ENCODE measurements at regions not wholly inside any gene's neighbourhood (a gene's known extent, or its start where the extent isn't known, plus 50 kb on each side); places are given as distances from the start of the nearest gene placed in this dataset.

DNA sequence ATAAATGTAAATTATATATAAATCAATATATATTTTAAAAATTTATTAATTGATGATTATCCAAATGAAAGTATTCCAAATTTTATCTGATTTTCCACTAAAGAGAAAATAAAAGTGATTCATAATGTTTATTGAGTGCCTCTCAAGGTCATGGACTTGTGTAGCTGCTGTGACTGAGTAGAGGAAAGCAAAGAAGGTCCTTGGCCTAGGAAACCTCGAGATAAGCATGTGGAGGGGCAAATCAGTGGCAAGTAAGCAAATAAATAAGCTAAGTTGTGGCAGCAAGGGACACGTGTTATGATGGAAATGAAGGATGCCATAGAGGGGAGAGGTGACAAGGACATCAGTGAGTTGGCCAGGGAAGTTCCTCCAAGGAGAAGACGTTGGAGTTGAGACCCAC, 866.1 kb upstream of the ID2 start:
- Mint-ChIP-seq H3K27ac (no peak overlapping the region), H3K36me3 (ENCODE audit: low read depth) (no peaks in the 10 kb centered on the region), H3K9me3 (no peaks in the 10 kb centered on the region), H3K4me3 (no peak overlapping the region), H3K27me3 (ENCODE audit: low read depth) (peaks cover 5% of the 10 kb centered on the region), H3K4me1 (no peaks in the 10 kb centered on the region)
- no peak for TF ChIP-seq CTCF (IDR thresholded peaks at IDR 0.05; ENCODE audit: unreplicated experiment in 3 of 3)

DNA sequence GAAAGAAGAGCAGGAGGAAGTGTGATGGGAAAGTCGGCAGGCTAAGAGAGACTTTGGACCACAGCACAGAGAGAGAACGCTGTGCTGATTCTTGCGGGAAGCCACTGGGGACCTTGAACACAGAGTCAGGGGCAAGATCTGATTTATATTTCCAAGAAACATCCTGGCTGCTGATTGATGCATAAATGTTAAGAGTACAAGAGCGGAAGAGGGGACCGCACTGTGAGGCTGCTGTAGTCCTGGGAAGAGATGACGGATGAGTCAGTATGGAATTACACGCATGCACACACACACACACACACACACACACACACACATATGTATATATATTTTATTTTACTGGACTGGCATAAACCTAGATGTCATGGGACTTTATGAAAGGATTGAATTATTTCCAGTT, 865.6 kb upstream of the ID2 start:
- TF ChIP-seq CTCF (IDR thresholded peaks at IDR 0.05; ENCODE audit: unreplicated experiment in 3 of 3), result no peak
- Mint-ChIP-seq H3K4me1 (no peaks in the 10 kb centered on the region), H3K27me3 (ENCODE audit: low read depth) (peaks cover 5% of the 10 kb centered on the region), H3K27ac (no peak overlapping the region), H3K36me3 (ENCODE audit: low read depth) (no peaks in the 10 kb centered on the region), H3K9me3 (no peaks in the 10 kb centered on the region), H3K4me3 (no peak overlapping the region)

DNA sequence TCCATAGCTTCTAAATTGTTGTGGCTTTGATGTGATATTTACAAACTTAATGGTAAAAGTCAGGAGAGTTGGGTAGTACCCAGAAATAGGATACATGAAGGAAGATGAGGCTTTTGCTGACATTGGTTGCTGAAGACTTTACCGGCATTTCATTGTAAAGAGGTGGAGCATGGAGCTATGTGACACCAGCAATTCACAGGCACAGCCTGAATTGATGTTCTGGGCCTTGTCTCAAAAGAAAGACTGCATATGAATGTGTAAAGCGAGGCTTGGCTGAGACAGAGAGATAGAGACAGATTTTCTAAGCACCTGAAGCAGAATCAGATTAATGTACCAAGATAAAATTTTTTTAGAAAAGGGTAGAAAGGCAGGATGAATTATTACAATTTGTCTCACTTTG, 864.9 kb upstream of the ID2 start:
- Mint-ChIP-seq H3K27me3 (ENCODE audit: low read depth) (peaks cover 5% of the 10 kb centered on the region), H3K9me3 (no peaks in the 10 kb centered on the region), H3K4me1 (no peaks in the 10 kb centered on the region), H3K4me3 (no peak overlapping the region), H3K27ac (no peak overlapping the region), H3K36me3 (ENCODE audit: low read depth) (no peaks in the 10 kb centered on the region)
- no peak for TF ChIP-seq CTCF (IDR thresholded peaks at IDR 0.05; ENCODE audit: unreplicated experiment in 3 of 3)

GRCh38 chr2:7819316-7819715, 862.5 kb upstream of the ID2 start:
- no peaks in the 10 kb centered on the region for H3K9me3 Mint-ChIP-seq
- no peak overlapping the region for H3K27ac Mint-ChIP-seq
- no peak for TF ChIP-seq CTCF (IDR thresholded peaks at IDR 0.05; ENCODE audit: unreplicated experiment in 3 of 3)
- no peak overlapping the region for H3K4me3 Mint-ChIP-seq
- no peaks in the 10 kb centered on the region for H3K36me3 Mint-ChIP-seq (ENCODE audit: low read depth)
- H3K4me1 Mint-ChIP-seq, result no peaks in the 10 kb centered on the region
- H3K27me3 Mint-ChIP-seq (ENCODE audit: low read depth), result peaks cover 6% of the 10 kb centered on the region

- Mint-ChIP-seq H3K27me3 (ENCODE audit: low read depth) (peaks cover 8% of the 10 kb centered on the region), H3K27ac (no peak overlapping the region), H3K4me3 (no peak overlapping the region), H3K4me1 (no peaks in the 10 kb centered on the region), H3K36me3 (ENCODE audit: low read depth) (no peaks in the 10 kb centered on the region), H3K9me3 (no peaks in the 10 kb centered on the region)
- no peak for TF ChIP-seq CTCF (IDR thresholded peaks at IDR 0.05; ENCODE audit: unreplicated experiment in 3 of 3)
Measured at GRCh38 chr2:7819850-7820249, 862.0 kb upstream of the ID2 start.

- Mint-ChIP-seq H3K9me3 (no peaks in the 10 kb centered on the region), H3K36me3 (ENCODE audit: low read depth) (no peaks in the 10 kb centered on the region), H3K4me1 (no peaks in the 10 kb centered on the region), H3K27ac (no peak overlapping the region), H3K27me3 (ENCODE audit: low read depth) (peaks cover 4% of the 10 kb centered on the region), H3K4me3 (no peak overlapping the region)
- no peak for TF ChIP-seq CTCF (IDR thresholded peaks at IDR 0.05; ENCODE audit: unreplicated experiment in 3 of 3)
Measured at GRCh38 chr2:7824211-7824610, 857.6 kb upstream of the ID2 start.

Measured in nephron (organoid).